ENCODE measurements at regions not wholly inside any gene's neighbourhood (a gene's known extent, or its start where the extent isn't known, plus 50 kb on each side); places are given as distances from the start of the nearest gene placed in this dataset.

GRCh38 chr4:100695039-100695654 lies 177.3 kb upstream of the EMCN start:
- TF ChIP-seq CTCF (IDR thresholded peaks at IDR 0.05) = no peak
- no peak for TF ChIP-seq POLR2A (IDR thresholded peaks at IDR 0.05)

Measured in right lobe of liver (tissue), 4 donors.